ENCODE measurements at regions not wholly inside any gene's neighbourhood (a gene's known extent, or its start where the extent isn't known, plus 50 kb on each side); places are given as distances from the start of the nearest gene placed in this dataset.
"Not testable (repeated sequence)": the region's sequence is repeated elsewhere in the genome, so short reads cannot be mapped to it uniquely, and the experiment has no call there.

GRCh38 chr1:186223-186622 is 265.3 kb downstream of the OR4F29 start:
- H3K36me3 ChIP-seq (ENCODE audit: control insufficient read depth in 2 of 3, insufficient read depth in 3 of 3, low read length in 3 of 3); H3K4me1 Mint-ChIP-seq; H3K27ac Mint-ChIP-seq; H3K36me3 Mint-ChIP-seq; POLR2A ChIA-PET; H3K27me3 Mint-ChIP-seq; H3K4me3 ChIP-seq (ENCODE audit: low read length); H3K27ac ChIP-seq (ENCODE audit: low read depth, low read length); H3K4me1 ChIP-seq (ENCODE audit: control insufficient read depth in 2 of 2, insufficient read depth in 2 of 2, low read length in 2 of 2); H3K9me3 ChIP-seq (ENCODE audit: control insufficient read depth in 2 of 3, low read length in 3 of 3); H3K9me3 Mint-ChIP-seq; intact Hi-C loops (cut with micrococcal nuclease); H3K4me3 Mint-ChIP-seq; ATAC-seq; H3K27me3 ChIP-seq (ENCODE audit: control insufficient read depth in 2 of 2, insufficient read depth in 2 of 2, low read length in 2 of 2); CTCF ChIA-PET: not testable (repeated sequence)
- peak in 1 of 9 donors; percentile 18 for DNase-seq

GRCh38 chr1:185526-185925 is 266.0 kb downstream of the OR4F29 start:
- ATAC-seq; H3K9me3 ChIP-seq (ENCODE audit: control insufficient read depth in 2 of 3, low read length in 3 of 3): not testable (repeated sequence)

GRCh38 chr1:184336-184686 is 267.2 kb downstream of the OR4F29 start:
- H3K27me3 ChIP-seq (ENCODE audit: control insufficient read depth in 2 of 2, insufficient read depth in 2 of 2, low read length in 2 of 2); POLR2A ChIA-PET; H3K27me3 Mint-ChIP-seq; H3K36me3 ChIP-seq (ENCODE audit: control insufficient read depth in 2 of 3, insufficient read depth in 3 of 3, low read length in 3 of 3); H3K9me3 ChIP-seq (ENCODE audit: control insufficient read depth in 2 of 3, low read length in 3 of 3); H3K9me3 Mint-ChIP-seq; CTCF ChIA-PET; H3K27ac ChIP-seq (ENCODE audit: low read depth, low read length); H3K4me3 ChIP-seq (ENCODE audit: low read length); H3K4me1 ChIP-seq (ENCODE audit: control insufficient read depth in 2 of 2, insufficient read depth in 2 of 2, low read length in 2 of 2); H3K36me3 Mint-ChIP-seq; H3K4me1 Mint-ChIP-seq; intact Hi-C loops (cut with micrococcal nuclease); ATAC-seq; H3K4me3 Mint-ChIP-seq: not testable (repeated sequence)
- peak overlapping the region in 1 of 9 donors; percentile 84 for H3K27ac Mint-ChIP-seq
- peak in 1 of 9 donors; percentile 21 for DNase-seq

More at GRCh38 chr1:185526-185925, 266.0 kb downstream of the OR4F29 start:
- DNase-seq; H3K4me1 Mint-ChIP-seq; H3K4me3 ChIP-seq (ENCODE audit: low read length); H3K9me3 Mint-ChIP-seq; intact Hi-C loops (cut with micrococcal nuclease); CTCF ChIA-PET; H3K36me3 Mint-ChIP-seq; H3K27me3 Mint-ChIP-seq; H3K27ac ChIP-seq (ENCODE audit: low read depth, low read length); POLR2A ChIA-PET; H3K36me3 ChIP-seq (ENCODE audit: control insufficient read depth in 2 of 3, insufficient read depth in 3 of 3, low read length in 3 of 3); H3K27me3 ChIP-seq (ENCODE audit: control insufficient read depth in 2 of 2, insufficient read depth in 2 of 2, low read length in 2 of 2); H3K4me1 ChIP-seq (ENCODE audit: control insufficient read depth in 2 of 2, insufficient read depth in 2 of 2, low read length in 2 of 2); H3K27ac Mint-ChIP-seq; H3K4me3 Mint-ChIP-seq: not testable (repeated sequence)

- H3K4me1 Mint-ChIP-seq; H3K36me3 Mint-ChIP-seq; H3K4me1 ChIP-seq (ENCODE audit: control insufficient read depth in 2 of 2, insufficient read depth in 2 of 2, low read length in 2 of 2); POLR2A ChIA-PET; H3K4me3 Mint-ChIP-seq; H3K9me3 ChIP-seq (ENCODE audit: control insufficient read depth in 2 of 3, low read length in 3 of 3); H3K27me3 ChIP-seq (ENCODE audit: control insufficient read depth in 2 of 2, insufficient read depth in 2 of 2, low read length in 2 of 2); H3K36me3 ChIP-seq (ENCODE audit: control insufficient read depth in 2 of 3, insufficient read depth in 3 of 3, low read length in 3 of 3); H3K4me3 ChIP-seq (ENCODE audit: low read length); H3K27ac Mint-ChIP-seq; ATAC-seq; intact Hi-C loops (cut with micrococcal nuclease); H3K27me3 Mint-ChIP-seq; H3K27ac ChIP-seq (ENCODE audit: low read depth, low read length); H3K9me3 Mint-ChIP-seq; CTCF ChIA-PET: not testable (repeated sequence)
- DNase-seq: peak in 1 of 9 donors; percentile 25
Observed at GRCh38 chr1:183620-184335, 267.7 kb downstream of the OR4F29 start.

GRCh38 chr1:183081-183480 is 268.4 kb downstream of the OR4F29 start:
- CTCF ChIA-PET; H3K4me1 Mint-ChIP-seq; ATAC-seq; H3K9me3 ChIP-seq (ENCODE audit: control insufficient read depth in 2 of 3, low read length in 3 of 3); DNase-seq; H3K9me3 Mint-ChIP-seq; H3K27me3 ChIP-seq (ENCODE audit: control insufficient read depth in 2 of 2, insufficient read depth in 2 of 2, low read length in 2 of 2); intact Hi-C loops (cut with micrococcal nuclease); H3K4me1 ChIP-seq (ENCODE audit: control insufficient read depth in 2 of 2, insufficient read depth in 2 of 2, low read length in 2 of 2); H3K36me3 Mint-ChIP-seq; H3K27me3 Mint-ChIP-seq; H3K27ac Mint-ChIP-seq; H3K27ac ChIP-seq (ENCODE audit: low read depth, low read length); H3K4me3 Mint-ChIP-seq; POLR2A ChIA-PET; H3K4me3 ChIP-seq (ENCODE audit: low read length); H3K36me3 ChIP-seq (ENCODE audit: control insufficient read depth in 2 of 3, insufficient read depth in 3 of 3, low read length in 3 of 3): not testable (repeated sequence)

- H3K9me3 ChIP-seq (ENCODE audit: control insufficient read depth in 2 of 3, low read length in 3 of 3); H3K4me3 Mint-ChIP-seq; H3K4me1 ChIP-seq (ENCODE audit: control insufficient read depth in 2 of 2, insufficient read depth in 2 of 2, low read length in 2 of 2); DNase-seq; intact Hi-C loops (cut with micrococcal nuclease); H3K36me3 Mint-ChIP-seq; H3K27me3 ChIP-seq (ENCODE audit: control insufficient read depth in 2 of 2, insufficient read depth in 2 of 2, low read length in 2 of 2); H3K27ac Mint-ChIP-seq; H3K27ac ChIP-seq (ENCODE audit: low read depth, low read length); H3K36me3 ChIP-seq (ENCODE audit: control insufficient read depth in 2 of 3, insufficient read depth in 3 of 3, low read length in 3 of 3); H3K27me3 Mint-ChIP-seq; H3K9me3 Mint-ChIP-seq; ATAC-seq; CTCF ChIA-PET; POLR2A ChIA-PET; H3K4me3 ChIP-seq (ENCODE audit: low read length); H3K4me1 Mint-ChIP-seq: not testable (repeated sequence)
Observed at GRCh38 chr1:182631-183030, 268.8 kb downstream of the OR4F29 start.

GRCh38 chr1:181247-182216 is 269.9 kb downstream of the OR4F29 start:
- H3K27ac Mint-ChIP-seq: not testable (repeated sequence)

More at GRCh38 chr1:181247-182216, 269.9 kb downstream of the OR4F29 start:
- POLR2A ChIA-PET; H3K27me3 Mint-ChIP-seq; intact Hi-C loops (cut with micrococcal nuclease); H3K9me3 ChIP-seq (ENCODE audit: control insufficient read depth in 2 of 3, low read length in 3 of 3); H3K27me3 ChIP-seq (ENCODE audit: control insufficient read depth in 2 of 2, insufficient read depth in 2 of 2, low read length in 2 of 2); H3K27ac ChIP-seq (ENCODE audit: low read depth, low read length); H3K4me1 ChIP-seq (ENCODE audit: control insufficient read depth in 2 of 2, insufficient read depth in 2 of 2, low read length in 2 of 2); H3K4me3 Mint-ChIP-seq; H3K36me3 Mint-ChIP-seq; H3K9me3 Mint-ChIP-seq; H3K4me3 ChIP-seq (ENCODE audit: low read length); ATAC-seq; CTCF ChIA-PET; H3K4me1 Mint-ChIP-seq; H3K36me3 ChIP-seq (ENCODE audit: control insufficient read depth in 2 of 3, insufficient read depth in 3 of 3, low read length in 3 of 3): not testable (repeated sequence)
- peak in 8 of 9 donors; percentile 31 to 73 (median 42) for DNase-seq
